HepG2 (cell line): ENCODE measurements at regions not wholly inside any gene's neighbourhood (a gene's known extent, or its start where the extent isn't known, plus 50 kb on each side); places are given as distances from the start of the nearest gene placed in this dataset.

Experiments
- ATAC-seq: fragments of 200-7000 bp; cut with Tn5 transposase; 3 replicates; pipeline ENCODE4 v1.9.1; 2020; ENCODE audit warnings: mild to moderate bottlenecking, moderate library complexity
- BruUV-seq: library from RNA; stranded (reverse); fragments of 400-500 nt; replicated peaks from 2 replicates; lab custom pipeline; 2021; lab: Mats Ljungman, UMichigan
- CTCF ChIA-PET: fragments of 300-600 bp; formaldehyde crosslinking; extraction: SDS; loops from one replicate; lab custom pipeline; 2021; ENCODE audit warnings: low total read pairs, inconsistent platforms, low intra/inter-chr PET ratio; lab: Yijun Ruan, JAX
- POLR2A ChIA-PET: fragments of 350-600 bp; sonication (Branson Sonifier 250); formaldehyde crosslinking; loops from one replicate; lab custom pipeline; 2020; ENCODE audit warnings: antibody characterized with exemption, inconsistent platforms; lab: Yijun Ruan, JAX
- DNase-seq: peaks from one replicate; pipeline ENCODE4 v3.0.0-alpha.2; 2015; ENCODE audit warnings: low spot score
- FAIRE-seq: peaks from 3 replicates; lab custom pipeline; 2011; peaks lifted over from hg19 to GRCh38; lab: Jason Lieb, UNC
- H2AFZ ChIP-seq: one replicate; pipeline ENCODE4 v1.6.1; 2011; ENCODE audit warnings: low read length, inconsistent platforms
- H3K27ac ChIP-seq: fragments of 300-600 bp; 3 replicates; pipeline ENCODE4 v1.8.0; 2011; ENCODE audit warnings: mixed run types, mild to moderate bottlenecking, mixed read lengths, low read length, inconsistent platforms; ENCODE audit not compliant: insufficient read depth; ENCODE audit errors: extremely low read length
- H3K27me3 ChIP-seq, 2 experiments: fragments of 200-600 bp in 1 of 2; 2 replicates in 1 of 2; 3 replicates in 1 of 2; pipeline versions ENCODE4 v1.6.0 to v1.8.0; 2011; ENCODE audit warnings: low read length in 2 of 2, mild to moderate bottlenecking in 2 of 2, moderate library complexity in 2 of 2, inconsistent platforms in 1 of 2; ENCODE audit not compliant: insufficient read depth in 2 of 2, control insufficient read depth in 1 of 2
- H3K36me3 ChIP-seq, 2 experiments: fragments of 200-600 bp in 1 of 2; replicated peaks in 1 of 2; 2 replicates in 1 of 2; 3 replicates in 1 of 2; pipeline versions ENCODE4 v1.5.1 to v1.8.0; 2011; ENCODE audit warnings: low read length in 2 of 2, inconsistent platforms in 1 of 2; ENCODE audit not compliant: insufficient read depth in 2 of 2, control insufficient read depth in 1 of 2
- H3K4me1 ChIP-seq: 2 replicates; pipeline ENCODE4 v1.5.1; 2012; ENCODE audit warnings: low read length, inconsistent platforms; ENCODE audit not compliant: insufficient read depth
- H3K4me2 ChIP-seq: 2 replicates; pipeline ENCODE4 v1.6.0; 2011; ENCODE audit warnings: low read depth, low read length, inconsistent platforms
- H3K4me3 ChIP-seq, 3 experiments: fragments of 200-600 bp in 1 of 3; sonication (generic), shearing (Covaris generic) in 1 of 3; replicated peaks in 1 of 3; 2 replicates each; pipeline ENCODE4 v1.5.1; 2011 to 2016; ENCODE audit warnings: low read length in 3 of 3, inconsistent platforms in 2 of 3, low read depth in 2 of 3, mild to moderate bottlenecking in 2 of 3, control low read depth in 1 of 3, mixed read lengths in 1 of 3; ENCODE audit not compliant: insufficient read depth in 1 of 3
- H3K79me2 ChIP-seq: one replicate; pipeline ENCODE4 v1.6.1; 2011; ENCODE audit warnings: low read length, inconsistent platforms; ENCODE audit not compliant: insufficient read depth
- H3K9ac ChIP-seq: 2 replicates; pipeline ENCODE4 v1.6.0; 2011; ENCODE audit warnings: mild to moderate bottlenecking, low read depth, low read length, inconsistent platforms; ENCODE audit not compliant: insufficient read depth
- H3K9me3 ChIP-seq: 2 replicates; pipeline ENCODE4 v1.5.1; 2012; ENCODE audit warnings: mild to moderate bottlenecking, low read length
- H4K20me1 ChIP-seq: 2 replicates; pipeline ENCODE4 v1.6.0; 2011; ENCODE audit warnings: inconsistent platforms, mild to moderate bottlenecking, low read length, moderate library complexity; ENCODE audit not compliant: insufficient read depth
- SMYD3 ChIP-seq: sonication (generic); formaldehyde crosslinking; IDR thresholded peaks from 2 replicates; pipeline ENCODE4 v1.8.1; 2023; ENCODE audit warnings: mild to moderate bottlenecking, missing genetic modification reagents
- TAF15 ChIP-seq: fragments of 200-400 bp; formaldehyde crosslinking; IDR thresholded peaks from one replicate; pipeline ENCODE4 v1.6.1; 2018; ENCODE audit warnings: mild to moderate bottlenecking, low read depth, low read length; ENCODE audit not compliant: poor library complexity, severe bottlenecking
- TBX3 ChIP-seq: fragments of 450-650 bp; IDR thresholded peaks from 2 replicates; pipeline ENCODE4 v1.6.1; 2017; ENCODE audit warnings: antibody characterized with exemption, mild to moderate bottlenecking, inconsistent platforms, borderline replicate concordance
- ZNF367 ChIP-seq: sonication (generic); formaldehyde crosslinking; IDR thresholded peaks from 2 replicates; pipeline ENCODE4 v1.4.0; 2020; ENCODE audit warnings: missing genetic modification reagents, borderline replicate concordance
- WGBS: methylation state at CpG from one replicate; pipeline ENCODE4 v1.1.6; 2017; ENCODE audit warnings: low lambda C conversion rate; 5-methylcytosine and 5-hydroxymethylcytosine counted together
- in situ Hi-C: cut with HindIII; loops from 2 replicates; pipeline ENCODE4 v1.10.0; 2017; ENCODE audit warnings: low pct_unique_long_range_greater_than_20kb; ENCODE audit not compliant: extremely low pct_ligation_motif_present
- intact Hi-C: fragments of 100-400 bp; cut with micrococcal nuclease; formaldehyde crosslinking; loops from one replicate; pipeline ENCODE4 v1.10.0; 2022; ENCODE audit not compliant: unreplicated experiment
- TF ChIP-seq, protein P1 (sequence below): IDR thresholded peaks from 2 replicates; pipeline ENCODE4 v1.6.1; 2016; ENCODE audit warnings: low read depth, missing genetic modification reagents, missing compliant biosample characterization
- TF ChIP-seq, protein P2 (sequence below), 2 experiments: sonication (generic) in 1 of 2; formaldehyde crosslinking in 1 of 2; IDR thresholded peaks; 2 replicates each; pipeline versions ENCODE4 v1.6.1 to v1.9.0; 2014 to 2022; ENCODE audit warnings: antibody characterized with exemption in 1 of 2, borderline replicate concordance in 1 of 2, inconsistent platforms in 1 of 2, low read depth in 1 of 2, missing genetic modification reagents in 1 of 2
- TF ChIP-seq, protein P3 (sequence below): sonication (generic); formaldehyde crosslinking; conservative IDR thresholded peaks from 2 replicates; pipeline ENCODE4 v1.8.1; 2023; ENCODE audit warnings: missing genetic modification reagents
- TF ChIP-seq, protein P4 (sequence below): IDR thresholded peaks from 2 replicates; pipeline ENCODE4 v1.6.1; 2018; ENCODE audit warnings: missing genetic modification reagents, mild to moderate bottlenecking, missing compliant biosample characterization
- TF ChIP-seq, protein P5 (sequence below): sonication (generic); formaldehyde crosslinking; IDR thresholded peaks from 2 replicates; pipeline ENCODE4 v1.5.1; 2020; ENCODE audit warnings: missing genetic modification reagents, mild to moderate bottlenecking, borderline replicate concordance

DNA sequence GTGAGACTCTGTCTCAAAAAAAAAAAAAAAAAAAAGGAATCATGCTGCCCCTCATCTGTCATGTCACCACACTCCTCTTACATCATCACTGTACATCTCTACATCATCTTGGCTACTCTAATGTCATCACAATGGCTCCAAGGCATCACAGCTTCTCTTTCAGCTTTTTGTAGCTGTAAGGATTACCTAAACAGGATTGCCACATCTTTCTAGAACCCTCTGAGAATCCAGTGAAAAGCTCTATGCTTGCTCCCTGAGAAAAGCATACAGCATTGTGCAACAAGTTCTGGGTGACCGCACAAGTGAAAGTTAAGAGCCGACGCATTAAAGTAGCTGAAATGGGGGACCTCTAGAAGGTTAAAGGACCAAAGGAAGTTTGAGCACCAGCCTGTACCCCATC lies 272.5 kb downstream of the C12orf50 start:
- Histone ChIP-seq H3K27ac (no peak overlapping the region), H3K4me2 (no peak overlapping the region)
- intact Hi-C loops = no loop called here
- TF ChIP-seq ZNF367 (CRISPR knock-in tag) (no peak), TBX3 (no peak), TAF15 (no peak), SMYD3 (no peak)
- TF ChIP-seq, protein P1, sequence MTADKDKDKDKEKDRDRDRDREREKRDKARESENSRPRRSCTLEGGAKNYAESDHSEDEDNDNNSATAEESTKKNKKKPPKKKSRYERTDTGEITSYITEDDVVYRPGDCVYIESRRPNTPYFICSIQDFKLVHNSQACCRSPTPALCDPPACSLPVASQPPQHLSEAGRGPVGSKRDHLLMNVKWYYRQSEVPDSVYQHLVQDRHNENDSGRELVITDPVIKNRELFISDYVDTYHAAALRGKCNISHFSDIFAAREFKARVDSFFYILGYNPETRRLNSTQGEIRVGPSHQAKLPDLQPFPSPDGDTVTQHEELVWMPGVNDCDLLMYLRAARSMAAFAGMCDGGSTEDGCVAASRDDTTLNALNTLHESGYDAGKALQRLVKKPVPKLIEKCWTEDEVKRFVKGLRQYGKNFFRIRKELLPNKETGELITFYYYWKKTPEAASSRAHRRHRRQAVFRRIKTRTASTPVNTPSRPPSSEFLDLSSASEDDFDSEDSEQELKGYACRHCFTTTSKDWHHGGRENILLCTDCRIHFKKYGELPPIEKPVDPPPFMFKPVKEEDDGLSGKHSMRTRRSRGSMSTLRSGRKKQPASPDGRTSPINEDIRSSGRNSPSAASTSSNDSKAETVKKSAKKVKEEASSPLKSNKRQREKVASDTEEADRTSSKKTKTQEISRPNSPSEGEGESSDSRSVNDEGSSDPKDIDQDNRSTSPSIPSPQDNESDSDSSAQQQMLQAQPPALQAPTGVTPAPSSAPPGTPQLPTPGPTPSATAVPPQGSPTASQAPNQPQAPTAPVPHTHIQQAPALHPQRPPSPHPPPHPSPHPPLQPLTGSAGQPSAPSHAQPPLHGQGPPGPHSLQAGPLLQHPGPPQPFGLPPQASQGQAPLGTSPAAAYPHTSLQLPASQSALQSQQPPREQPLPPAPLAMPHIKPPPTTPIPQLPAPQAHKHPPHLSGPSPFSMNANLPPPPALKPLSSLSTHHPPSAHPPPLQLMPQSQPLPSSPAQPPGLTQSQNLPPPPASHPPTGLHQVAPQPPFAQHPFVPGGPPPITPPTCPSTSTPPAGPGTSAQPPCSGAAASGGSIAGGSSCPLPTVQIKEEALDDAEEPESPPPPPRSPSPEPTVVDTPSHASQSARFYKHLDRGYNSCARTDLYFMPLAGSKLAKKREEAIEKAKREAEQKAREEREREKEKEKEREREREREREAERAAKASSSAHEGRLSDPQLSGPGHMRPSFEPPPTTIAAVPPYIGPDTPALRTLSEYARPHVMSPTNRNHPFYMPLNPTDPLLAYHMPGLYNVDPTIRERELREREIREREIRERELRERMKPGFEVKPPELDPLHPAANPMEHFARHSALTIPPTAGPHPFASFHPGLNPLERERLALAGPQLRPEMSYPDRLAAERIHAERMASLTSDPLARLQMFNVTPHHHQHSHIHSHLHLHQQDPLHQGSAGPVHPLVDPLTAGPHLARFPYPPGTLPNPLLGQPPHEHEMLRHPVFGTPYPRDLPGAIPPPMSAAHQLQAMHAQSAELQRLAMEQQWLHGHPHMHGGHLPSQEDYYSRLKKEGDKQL = no peak
- TF ChIP-seq, protein P2, sequence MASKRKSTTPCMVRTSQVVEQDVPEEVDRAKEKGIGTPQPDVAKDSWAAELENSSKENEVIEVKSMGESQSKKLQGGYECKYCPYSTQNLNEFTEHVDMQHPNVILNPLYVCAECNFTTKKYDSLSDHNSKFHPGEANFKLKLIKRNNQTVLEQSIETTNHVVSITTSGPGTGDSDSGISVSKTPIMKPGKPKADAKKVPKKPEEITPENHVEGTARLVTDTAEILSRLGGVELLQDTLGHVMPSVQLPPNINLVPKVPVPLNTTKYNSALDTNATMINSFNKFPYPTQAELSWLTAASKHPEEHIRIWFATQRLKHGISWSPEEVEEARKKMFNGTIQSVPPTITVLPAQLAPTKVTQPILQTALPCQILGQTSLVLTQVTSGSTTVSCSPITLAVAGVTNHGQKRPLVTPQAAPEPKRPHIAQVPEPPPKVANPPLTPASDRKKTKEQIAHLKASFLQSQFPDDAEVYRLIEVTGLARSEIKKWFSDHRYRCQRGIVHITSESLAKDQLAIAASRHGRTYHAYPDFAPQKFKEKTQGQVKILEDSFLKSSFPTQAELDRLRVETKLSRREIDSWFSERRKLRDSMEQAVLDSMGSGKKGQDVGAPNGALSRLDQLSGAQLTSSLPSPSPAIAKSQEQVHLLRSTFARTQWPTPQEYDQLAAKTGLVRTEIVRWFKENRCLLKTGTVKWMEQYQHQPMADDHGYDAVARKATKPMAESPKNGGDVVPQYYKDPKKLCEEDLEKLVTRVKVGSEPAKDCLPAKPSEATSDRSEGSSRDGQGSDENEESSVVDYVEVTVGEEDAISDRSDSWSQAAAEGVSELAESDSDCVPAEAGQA (IDR thresholded peaks at IDR 0.05; ENCODE audit: low read depth) = no peak
- TF ChIP-seq, protein P2 (CRISPR knock-in tag; IDR thresholded peaks at IDR 0.05; ENCODE audit: borderline replicate concordance) = no peak
- TF ChIP-seq, protein P3, sequence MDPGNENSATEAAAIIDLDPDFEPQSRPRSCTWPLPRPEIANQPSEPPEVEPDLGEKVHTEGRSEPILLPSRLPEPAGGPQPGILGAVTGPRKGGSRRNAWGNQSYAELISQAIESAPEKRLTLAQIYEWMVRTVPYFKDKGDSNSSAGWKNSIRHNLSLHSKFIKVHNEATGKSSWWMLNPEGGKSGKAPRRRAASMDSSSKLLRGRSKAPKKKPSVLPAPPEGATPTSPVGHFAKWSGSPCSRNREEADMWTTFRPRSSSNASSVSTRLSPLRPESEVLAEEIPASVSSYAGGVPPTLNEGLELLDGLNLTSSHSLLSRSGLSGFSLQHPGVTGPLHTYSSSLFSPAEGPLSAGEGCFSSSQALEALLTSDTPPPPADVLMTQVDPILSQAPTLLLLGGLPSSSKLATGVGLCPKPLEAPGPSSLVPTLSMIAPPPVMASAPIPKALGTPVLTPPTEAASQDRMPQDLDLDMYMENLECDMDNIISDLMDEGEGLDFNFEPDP = no peak
- TF ChIP-seq, protein P4, sequence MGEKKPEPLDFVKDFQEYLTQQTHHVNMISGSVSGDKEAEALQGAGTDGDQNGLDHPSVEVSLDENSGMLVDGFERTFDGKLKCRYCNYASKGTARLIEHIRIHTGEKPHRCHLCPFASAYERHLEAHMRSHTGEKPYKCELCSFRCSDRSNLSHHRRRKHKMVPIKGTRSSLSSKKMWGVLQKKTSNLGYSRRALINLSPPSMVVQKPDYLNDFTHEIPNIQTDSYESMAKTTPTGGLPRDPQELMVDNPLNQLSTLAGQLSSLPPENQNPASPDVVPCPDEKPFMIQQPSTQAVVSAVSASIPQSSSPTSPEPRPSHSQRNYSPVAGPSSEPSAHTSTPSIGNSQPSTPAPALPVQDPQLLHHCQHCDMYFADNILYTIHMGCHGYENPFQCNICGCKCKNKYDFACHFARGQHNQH (CRISPR knock-in tag) = no peak
- TF ChIP-seq, protein P5, sequence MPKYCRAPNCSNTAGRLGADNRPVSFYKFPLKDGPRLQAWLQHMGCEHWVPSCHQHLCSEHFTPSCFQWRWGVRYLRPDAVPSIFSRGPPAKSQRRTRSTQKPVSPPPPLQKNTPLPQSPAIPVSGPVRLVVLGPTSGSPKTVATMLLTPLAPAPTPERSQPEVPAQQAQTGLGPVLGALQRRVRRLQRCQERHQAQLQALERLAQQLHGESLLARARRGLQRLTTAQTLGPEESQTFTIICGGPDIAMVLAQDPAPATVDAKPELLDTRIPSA (CRISPR knock-in tag) = no peak

More for the DNA sequence above, 272.5 kb downstream of the C12orf50 start:
- Histone ChIP-seq H3K27me3 (no peaks in the 10 kb centered on the region), H3K9ac (no peak overlapping the region), H4K20me1 (no peaks in the 10 kb centered on the region), H2AFZ (no peak overlapping the region), H3K9me3 (peaks cover 52% of the 10 kb centered on the region), H3K4me3 (no peak overlapping the region), H3K4me1 (no peaks in the 10 kb centered on the region), H3K79me2 (no peaks in the 10 kb centered on the region), H3K36me3 (no peaks in the 10 kb centered on the region)
- ChIA-PET CTCF (no interaction called here), POLR2A (no interaction called here)
- 94% methylated on average over 3 of the region's 3 CpGs for WGBS
- no TSS peak for BruUV-seq
- DNase-seq = no peak
- in situ Hi-C loops = no loop called here
- no peak for ATAC-seq
- no peak for FAIRE-seq
